HK-2 (cell line): ENCODE measurements at regions not wholly inside any gene's neighbourhood (a gene's known extent, or its start where the extent isn't known, plus 50 kb on each side); places are given as distances from the start of the nearest gene placed in this dataset.
A peak's percentile ranks its signal among the peaks of the same experiment; 100 is the strongest.
"Not testable (repeated sequence)": the region's sequence is repeated elsewhere in the genome, so short reads cannot be mapped to it uniquely, and the experiment has no call there.

Experiments used
- DNase-seq: peaks from one replicate; pipeline ENCODE4 v3.0.0-alpha.2; 2018; ENCODE audit not compliant: unreplicated experiment

DNA sequence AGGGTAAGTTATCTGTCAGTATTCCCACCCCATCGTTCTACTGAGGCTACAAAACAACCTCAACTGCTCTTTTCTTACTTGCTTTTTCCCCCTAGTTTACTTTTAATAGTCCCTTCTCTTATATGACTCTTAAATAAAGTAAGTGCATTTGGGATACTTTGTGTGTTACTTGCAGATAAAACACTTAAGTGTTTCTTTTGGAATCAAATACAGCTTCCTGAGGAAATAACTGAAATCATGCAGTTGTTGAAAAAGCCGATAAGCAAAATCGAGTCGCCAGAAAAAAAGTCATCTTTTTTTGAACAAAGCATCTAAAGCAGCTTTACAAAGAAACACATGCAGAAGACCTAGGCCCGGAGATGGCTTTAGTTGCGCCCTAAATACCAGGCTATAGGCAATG, 53.5 kb upstream of the EPB41L4A start:
- DNase-seq = no peak

DNA sequence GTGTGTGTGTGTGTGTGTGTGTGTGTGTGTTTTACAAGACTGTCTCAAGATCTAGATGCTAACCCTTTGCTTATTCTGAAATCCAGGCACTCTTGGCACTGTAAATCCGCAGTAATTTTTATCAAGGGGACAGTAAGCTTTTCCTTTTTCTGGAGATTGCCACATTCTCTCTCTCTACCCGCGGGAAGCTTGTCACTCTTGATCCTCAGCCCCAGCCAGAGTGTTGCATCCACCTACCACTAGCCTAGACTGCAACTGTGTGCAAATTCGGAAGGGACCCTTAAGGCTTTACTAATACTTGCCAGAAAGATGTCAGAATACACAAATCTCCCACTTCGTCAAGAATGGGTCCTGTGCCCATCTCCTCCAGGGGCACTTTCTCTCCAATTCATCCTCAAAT, 54.9 kb upstream of the EPB41L4A start:
- no peak for DNase-seq

DNA sequence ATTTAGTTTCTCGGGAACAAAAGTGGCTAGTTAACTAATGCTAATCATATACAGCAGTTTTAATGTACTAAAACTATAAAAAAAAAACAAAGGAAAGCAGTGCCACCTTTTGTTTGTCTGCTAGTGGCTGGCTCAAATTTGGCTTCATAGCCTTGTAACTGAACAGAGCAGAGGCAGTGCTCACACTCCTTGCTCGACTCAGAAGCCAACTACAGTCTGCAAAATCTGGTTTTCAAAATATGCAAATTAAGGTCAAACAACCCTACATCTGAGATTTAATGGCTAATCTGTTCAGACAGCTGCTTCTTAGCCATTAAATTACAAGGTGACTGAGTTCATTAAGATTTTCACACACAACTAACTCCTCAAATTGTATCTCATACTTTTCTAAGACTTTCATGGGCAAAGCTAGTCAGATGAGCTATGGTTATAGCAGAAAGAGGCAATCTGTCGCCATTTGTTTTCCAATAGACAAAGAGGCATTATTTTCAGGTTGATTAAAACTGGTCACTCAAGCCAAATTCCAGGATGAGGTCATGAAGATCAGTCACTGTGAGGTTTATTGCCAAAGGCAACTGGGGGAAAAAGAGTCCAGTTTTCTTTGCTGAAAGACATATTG, 56.8 kb upstream of the EPB41L4A start:
- DNase-seq = no peak

DNA sequence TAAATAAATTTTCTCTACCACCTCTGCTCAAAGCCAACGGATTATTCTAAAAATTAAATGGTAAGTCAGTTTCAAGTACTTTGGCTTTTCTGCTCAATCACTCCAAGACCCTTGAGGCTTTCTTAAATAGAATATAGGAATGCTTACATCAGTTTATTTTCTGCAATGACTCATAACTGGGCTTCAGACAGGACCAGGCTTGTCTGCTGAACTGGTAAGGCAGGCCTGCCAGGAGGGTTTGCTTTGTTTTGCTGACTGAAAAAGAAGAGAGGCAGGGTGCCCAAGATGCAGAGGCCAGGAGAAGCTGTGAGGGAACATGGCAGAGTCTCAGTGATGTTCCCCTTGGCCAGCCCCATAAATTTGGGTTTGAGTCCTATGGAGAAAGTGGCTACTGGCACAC, 60.3 kb upstream of the EPB41L4A start:
- DNase-seq = no peak

DNA sequence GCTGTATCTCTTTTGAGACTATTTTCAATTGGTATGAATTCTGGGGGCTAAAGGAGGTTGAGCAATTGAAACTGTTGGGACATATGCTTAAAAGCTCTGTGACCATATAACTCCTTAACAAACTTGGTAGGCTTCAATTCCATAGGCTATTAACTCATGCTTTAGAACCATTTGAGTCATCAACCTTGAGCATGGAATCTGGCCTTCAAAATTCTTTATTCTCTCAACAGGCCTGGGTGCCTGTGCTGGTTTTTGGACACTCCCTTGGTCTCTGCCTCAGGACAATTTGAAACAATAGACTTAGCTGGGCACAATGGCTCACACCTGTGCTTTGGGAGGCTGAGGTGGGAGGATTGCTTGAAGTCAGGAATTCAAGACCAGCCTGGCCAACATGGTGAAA, 61.4 kb upstream of the EPB41L4A start:
- no peak for DNase-seq

DNA sequence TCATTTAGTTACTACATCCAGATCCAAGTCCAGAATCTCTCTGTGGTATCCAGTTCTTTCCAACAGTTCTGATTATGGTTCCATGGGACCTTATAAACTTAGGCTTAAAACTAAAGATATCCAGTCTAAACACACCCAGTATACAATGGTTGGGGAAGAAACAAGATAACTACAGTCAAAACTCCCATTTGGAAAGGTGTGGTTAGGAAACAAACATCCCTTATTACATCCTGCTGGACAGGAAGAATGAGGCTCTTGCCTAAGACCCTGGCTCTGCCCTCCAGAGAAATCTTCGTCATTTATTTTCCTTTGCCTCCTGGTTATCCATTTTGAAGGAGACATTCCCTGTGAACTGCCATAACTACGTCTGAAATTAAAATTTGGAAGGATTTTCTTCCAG, 64.6 kb upstream of the EPB41L4A start:
- no peak for DNase-seq

DNA sequence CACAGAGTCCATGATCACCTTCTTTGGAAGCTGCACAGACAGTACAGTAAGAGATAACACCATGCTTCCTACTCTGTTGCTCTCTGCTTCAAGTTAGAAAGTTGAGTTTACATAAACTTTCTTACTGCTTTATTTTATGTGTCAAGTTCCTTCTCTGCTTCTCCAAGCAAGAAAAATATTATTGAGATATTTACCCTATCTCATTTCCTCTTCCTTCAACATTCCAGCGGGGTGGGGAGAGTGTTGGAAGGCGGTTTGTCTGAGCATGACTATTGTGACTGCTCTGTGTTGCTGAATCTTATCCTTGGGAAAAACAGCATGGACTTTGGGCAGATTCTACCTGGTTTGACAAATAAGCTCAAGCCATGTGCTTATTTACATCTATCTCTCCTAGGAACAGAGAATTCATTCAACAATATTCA, 66.9 kb upstream of the EPB41L4A start:
- no peak for DNase-seq

DNA sequence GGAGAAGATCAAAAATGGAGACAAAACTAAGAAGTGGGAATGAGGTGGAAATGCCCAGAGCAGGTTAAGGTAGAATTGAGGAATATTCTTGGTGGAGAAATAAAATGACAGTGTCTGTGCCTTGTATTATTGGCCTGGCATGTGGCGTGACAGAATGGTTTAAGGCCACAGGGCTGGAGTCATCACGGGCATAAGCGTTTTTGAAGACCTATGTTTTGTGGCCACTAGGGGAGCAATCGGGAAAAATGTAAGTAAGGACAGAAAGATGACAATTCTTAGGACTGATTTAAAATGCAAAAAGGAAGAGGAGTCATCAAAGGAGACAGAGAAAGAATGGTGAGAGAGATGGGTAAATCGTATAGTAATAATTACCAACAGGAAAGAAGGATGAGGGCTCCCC, 72.2 kb upstream of the EPB41L4A start:
- DNase-seq = no peak

DNA sequence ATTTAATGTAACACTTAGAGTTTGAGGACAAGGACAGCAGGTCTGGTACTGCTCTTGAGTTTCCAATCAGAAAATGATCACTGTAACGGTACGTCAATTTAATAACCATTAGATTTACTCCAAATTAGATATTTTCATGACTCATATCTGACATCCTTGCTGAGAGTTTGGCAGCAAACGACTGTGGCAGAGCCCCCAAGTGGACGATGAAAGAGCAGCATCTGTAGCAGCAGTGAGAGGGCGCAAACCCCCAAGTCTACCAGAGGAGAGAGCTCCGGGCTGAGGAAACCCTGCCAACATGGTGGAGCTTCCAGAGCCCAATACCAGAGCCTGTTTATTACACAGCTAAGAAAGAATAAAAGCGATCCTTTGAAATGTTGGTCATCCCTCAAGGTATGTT, 73.2 kb upstream of the EPB41L4A start:
- DNase-seq = peak; percentile 6

DNA sequence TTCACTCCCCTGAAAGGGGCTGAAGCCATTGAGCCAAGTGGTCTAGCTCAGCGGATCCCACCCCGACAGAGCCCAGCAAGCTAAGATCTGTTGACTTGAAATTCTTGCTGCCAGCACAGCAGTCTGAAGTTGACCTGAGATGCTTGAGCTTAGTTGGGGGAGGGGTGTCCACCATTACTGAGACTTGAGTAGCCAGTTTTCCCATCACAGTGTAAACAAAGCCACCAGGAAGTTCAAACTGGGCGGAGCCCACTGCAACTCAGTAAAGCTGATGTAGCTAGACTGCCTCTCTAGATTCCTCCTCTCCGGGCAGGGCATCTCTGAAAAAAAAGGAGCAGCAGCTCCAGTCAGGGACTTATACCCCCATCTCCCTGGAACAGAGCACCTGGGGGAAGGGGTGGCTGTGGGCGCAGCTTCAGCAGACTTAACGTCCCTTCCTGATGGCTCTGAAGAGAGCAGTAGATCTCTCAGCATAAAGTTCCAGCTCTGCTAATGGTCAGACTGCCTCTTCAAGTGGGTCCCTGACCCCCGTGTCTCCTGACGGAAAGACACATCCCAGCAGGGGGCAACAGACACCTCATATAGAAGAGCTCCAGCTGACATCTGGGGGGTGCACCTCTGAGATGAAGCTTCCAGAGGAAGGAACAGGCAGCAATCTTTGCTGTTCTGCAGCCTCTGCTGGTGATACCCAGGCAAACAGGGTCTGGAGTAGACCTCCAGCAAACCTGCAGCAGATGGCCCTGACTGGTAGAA, 84.8 kb upstream of the EPB41L4A start:
- not testable (repeated sequence) for DNase-seq

DNA sequence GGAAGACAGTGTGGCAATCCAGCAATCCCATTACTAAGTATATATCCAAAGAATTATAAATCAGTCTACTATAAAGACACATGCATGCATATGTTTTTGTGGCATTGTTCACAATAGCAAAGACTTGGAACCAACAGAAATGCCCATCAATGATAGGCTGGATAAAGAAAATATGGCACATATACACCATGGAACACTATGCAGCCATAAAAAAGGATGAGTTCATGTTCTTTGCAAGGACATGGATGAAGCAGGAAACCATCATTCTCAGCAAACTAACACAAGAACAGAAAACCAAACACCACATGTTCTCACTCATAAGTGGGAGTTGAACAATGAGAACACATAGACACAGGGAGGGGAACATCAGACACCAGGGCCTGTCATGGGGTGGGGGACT, 90.0 kb upstream of the EPB41L4A start:
- not testable (repeated sequence) for DNase-seq

DNA sequence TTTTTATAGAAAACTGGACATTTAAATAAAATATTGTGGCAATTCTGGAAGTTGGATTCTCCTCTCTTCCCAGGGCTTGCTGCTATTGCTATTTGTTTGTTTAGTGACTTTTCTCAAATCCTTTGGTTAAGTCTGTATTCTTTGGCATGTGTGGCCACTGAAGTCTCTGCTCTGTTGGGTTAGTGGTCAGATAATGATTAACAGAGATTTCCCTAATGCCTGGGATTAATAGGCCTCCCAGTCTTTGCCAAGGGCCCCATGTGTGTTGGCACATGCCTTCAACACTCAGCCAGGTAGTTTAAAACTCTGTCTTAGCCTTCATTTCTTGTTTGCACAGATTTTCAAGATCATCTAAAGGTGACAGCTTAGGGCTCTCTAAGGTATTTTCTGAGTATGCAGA, 92.8 kb upstream of the EPB41L4A start:
- no peak for DNase-seq

DNA sequence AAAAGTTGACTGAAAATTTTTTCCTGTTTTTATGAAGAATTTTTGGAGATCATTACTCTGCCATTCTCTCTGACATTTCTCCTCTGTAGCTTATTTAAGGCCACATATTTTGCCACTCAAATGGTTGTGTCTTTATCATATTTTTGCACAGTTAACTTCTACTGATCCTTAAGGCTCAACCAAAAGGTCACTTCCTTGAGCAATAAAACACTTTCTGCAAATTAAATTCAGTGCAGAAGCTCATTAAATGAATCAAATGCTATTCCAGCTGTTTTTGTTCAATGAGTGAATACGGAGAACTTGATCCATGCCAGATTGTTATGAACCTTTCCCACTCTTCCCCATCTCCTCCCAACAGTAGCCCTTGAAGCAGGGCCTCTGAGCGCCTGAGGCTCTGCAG, 93.8 kb upstream of the EPB41L4A start:
- DNase-seq = no peak

DNA sequence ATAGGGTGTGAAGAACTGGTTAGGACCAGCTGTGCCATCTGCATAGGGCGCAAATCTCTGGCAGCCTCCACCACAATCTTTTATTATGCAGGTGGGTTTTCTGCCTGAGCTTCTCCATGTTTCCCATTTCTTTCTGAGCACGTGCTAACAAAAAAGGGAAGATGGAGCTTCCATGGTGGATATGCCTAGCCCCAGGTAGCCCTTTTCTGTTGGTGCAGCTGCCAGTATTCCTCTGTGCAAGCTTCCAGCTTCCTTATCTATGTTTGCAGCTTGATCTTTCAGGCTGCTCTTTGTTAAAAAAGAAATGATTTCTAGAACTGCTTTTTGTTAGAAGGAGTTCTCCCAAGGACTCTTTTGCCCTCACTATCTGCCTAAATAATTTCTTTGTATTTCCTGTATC, 95.0 kb upstream of the EPB41L4A start:
- DNase-seq = no peak

DNA sequence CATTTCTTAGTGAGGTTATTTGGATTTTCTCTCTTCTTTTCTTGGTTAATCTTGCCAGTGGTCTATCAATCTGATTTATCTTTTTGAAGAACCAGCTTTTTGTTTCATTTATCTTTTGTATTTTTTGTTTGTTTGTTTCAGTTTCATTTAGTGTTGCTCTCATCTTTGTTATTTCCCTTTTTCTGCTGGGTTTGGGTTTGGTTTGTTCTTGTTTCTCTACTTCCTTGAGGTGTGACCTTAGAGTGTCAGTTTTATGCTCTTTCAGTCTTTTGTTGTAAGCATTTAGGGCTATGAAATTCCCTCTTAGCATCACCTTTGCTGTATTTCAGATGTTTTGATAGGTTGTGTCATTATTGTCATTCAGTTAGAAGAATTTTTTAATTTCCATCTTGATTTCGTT, 101.4 kb upstream of the EPB41L4A start:
- DNase-seq = not testable (repeated sequence)

DNA sequence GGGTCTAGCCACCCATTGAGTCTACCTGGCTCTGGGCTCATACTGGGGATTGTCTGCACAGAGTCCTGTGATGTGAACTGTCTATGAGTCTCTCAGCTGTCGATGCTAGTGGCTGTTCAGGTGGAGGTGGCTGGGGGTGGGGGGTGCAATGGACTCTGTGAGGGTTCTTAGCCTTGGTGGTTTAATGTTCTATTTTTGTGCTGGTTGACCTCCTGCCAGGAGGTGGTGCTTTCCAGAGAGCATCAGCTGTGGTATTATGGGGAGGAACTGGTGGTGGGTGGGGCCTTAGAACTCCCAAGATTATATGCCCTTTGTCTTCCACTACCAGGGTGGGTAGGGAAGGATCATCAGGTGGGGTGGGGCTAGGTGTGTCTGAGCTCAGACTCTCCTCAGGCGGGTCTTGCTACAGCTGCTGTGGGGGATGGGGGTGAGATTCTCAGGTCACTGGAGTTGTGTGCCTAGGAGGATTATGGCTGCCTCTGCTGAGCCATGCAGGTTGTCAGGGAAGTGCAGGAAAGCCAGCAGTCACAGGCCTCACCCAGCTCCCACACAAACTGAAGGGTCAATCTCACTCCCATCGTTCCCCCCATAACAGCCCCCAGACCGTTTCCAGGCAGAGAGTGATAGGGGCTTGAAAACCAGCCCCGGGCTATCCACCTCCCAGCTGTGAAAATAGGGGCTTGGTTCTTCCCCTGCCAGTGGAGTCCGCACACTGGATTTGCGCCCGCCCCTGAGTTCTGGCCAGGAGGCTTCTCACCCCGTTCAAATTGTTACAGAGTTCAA, 104.0 kb upstream of the EPB41L4A start:
- not testable (repeated sequence) for DNase-seq

DNA sequence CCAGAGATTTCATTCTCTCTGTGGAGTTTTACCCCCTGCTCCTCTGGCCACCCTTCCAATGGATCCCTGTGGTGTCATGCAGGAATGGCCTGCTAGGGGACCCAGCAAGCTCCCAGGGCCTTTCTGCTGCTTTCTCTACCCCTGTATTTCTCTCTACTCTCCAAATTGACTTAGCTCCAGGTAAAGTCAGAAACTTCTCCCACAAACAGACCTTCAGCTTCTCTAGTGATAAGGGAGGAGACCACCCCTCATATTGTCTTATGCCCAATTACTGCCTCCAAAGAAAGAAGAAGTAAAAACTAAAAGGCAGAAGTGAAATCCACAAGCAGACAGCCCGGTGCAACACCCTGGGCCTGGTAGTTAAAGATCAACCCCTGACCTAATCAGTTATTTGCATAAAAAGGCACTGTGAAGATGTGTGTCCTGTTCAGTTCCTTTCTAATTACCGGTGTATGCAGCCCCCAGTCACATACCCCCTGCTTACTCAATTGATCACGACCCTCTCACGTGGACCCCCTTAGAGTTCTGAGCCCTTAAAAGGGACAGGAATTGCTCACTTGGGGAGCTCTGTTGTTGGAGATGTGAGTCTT, 104.7 kb upstream of the EPB41L4A start:
- DNase-seq = not testable (repeated sequence)

DNA sequence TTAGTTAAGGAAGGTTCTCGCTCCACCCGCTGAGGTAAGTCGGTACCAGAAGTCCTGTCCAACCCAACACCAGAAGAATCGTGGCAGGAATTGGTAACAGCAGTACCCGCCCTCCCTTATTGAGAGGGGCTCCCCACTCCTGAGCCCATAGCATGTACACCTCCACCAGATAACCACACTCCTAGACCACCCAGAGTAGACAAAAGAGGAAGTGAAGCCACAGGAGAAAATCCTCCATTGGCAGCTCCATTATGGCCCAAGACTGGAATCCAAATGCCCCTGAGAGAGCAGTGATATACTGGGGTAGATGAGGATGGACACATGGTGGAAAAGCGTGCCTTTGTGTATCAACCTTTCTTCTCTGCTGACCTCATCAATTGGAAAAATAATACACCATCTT, 106.1 kb upstream of the EPB41L4A start:
- no peak for DNase-seq

DNA sequence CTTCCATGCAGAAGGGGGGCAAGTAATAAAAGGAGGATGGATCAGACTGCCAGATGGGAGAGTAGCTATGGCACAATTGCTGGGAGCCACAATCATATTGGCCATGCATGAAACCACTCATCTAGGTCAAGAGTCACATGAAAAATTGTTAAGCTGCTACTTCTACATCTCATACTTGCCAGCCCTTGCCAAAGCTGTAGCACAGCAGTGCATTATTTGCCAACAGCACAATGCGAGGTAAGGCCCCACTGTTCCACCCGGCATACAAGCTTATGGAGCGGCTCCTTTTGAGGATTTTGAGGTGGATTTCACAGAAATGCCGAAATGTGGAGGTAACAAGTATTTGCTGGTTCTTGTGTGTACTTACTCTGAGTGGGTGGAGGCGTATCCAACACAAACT, 109.9 kb upstream of the EPB41L4A start:
- DNase-seq = no peak

DNA sequence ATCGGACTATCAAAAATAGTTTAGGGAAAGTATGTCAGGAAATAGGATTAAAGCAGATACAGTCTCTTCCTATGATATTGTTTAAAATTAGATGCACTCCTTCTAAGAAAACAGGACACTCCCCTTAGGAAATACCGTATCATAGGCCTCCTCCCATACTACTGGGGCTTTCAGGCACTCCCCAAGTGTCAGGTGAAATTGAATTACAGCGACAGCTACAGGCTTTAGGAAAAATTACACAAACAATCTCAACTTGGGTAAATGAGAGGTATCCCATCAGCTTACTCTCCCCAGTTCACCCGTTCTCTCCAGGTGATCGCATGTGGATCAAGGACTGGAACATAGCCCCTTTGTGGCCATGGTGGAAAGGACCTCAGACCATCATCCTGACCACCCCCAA, 110.4 kb upstream of the EPB41L4A start:
- DNase-seq = no peak

DNA sequence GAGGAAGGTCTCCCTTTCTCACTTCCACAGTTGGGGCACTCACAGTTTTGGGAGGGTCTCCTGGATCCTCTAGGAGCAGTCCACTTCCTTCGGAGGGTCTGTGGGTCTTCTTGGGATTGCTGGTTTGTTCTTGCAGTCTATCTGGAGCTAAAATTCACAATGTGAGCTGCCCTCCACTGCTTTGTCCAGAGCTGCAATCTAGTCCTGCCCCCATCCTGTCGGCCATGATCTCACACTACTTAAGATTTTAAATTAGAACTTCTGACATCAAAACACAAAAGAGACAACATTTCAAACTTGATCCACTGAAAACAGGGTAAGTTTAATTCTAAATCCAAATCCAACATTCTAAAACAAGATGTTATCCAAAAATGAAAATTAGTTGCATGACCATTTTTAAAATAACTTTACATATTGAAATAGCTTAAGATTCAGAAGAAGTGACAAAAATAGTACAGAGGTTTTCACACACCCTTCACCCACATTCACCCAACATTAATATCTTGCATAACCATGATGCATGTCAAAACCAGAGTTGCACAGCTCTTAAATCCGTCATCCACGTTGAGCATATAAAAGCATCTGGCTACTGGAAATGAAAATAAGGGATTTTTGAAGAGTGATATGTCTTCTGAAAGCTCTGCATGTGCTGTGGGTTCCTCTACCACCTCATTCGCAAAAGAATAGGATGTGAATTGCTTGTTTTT, 113.7 kb upstream of the EPB41L4A start:
- no peak for DNase-seq

DNA sequence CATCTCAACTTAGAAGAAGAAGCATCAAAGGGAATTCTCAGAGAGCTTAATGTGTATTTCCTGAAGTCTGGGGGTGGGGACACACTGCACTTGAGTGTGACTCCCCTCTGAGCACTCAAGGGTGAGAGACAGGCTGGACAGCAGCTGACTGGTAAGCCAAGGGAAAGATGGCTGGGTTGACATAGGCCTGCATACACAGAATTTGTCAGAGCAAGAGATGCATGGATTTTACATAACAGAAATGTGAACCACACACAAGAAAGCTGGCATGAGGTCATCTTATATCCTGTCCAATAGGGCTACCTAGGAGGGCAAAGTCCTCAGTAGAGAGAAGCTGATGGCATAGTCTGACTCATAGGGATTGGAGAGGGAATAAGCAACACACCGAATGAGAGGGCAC, 114.3 kb upstream of the EPB41L4A start:
- DNase-seq = no peak
